ENCODE measurements at regions not wholly inside any gene's neighbourhood (a gene's known extent, or its start where the extent isn't known, plus 50 kb on each side); places are given as distances from the start of the nearest gene placed in this dataset.

DNA sequence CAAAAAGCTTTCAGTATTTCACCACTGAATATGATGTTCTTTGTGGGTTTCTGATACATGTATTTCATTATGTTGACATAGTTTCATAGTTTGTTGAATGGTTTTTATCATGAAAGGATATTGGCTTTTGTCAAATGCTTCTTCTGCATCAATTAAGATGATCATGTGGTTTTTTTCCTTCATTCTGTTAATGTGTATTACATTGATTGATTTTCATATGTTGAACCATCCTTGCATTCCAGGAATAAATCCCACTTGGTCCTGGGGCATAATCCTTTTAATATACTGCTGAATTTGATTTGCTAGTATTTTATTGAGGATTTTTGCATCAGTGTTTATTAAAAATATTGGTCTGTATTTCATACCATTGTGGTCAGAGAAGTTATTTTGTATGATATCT, 70.9 kb upstream of the BHLHE23 start:
- TF ChIP-seq, protein P1, sequence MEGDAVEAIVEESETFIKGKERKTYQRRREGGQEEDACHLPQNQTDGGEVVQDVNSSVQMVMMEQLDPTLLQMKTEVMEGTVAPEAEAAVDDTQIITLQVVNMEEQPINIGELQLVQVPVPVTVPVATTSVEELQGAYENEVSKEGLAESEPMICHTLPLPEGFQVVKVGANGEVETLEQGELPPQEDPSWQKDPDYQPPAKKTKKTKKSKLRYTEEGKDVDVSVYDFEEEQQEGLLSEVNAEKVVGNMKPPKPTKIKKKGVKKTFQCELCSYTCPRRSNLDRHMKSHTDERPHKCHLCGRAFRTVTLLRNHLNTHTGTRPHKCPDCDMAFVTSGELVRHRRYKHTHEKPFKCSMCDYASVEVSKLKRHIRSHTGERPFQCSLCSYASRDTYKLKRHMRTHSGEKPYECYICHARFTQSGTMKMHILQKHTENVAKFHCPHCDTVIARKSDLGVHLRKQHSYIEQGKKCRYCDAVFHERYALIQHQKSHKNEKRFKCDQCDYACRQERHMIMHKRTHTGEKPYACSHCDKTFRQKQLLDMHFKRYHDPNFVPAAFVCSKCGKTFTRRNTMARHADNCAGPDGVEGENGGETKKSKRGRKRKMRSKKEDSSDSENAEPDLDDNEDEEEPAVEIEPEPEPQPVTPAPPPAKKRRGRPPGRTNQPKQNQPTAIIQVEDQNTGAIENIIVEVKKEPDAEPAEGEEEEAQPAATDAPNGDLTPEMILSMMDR (IDR thresholded peaks at IDR 0.05): no peak

DNA sequence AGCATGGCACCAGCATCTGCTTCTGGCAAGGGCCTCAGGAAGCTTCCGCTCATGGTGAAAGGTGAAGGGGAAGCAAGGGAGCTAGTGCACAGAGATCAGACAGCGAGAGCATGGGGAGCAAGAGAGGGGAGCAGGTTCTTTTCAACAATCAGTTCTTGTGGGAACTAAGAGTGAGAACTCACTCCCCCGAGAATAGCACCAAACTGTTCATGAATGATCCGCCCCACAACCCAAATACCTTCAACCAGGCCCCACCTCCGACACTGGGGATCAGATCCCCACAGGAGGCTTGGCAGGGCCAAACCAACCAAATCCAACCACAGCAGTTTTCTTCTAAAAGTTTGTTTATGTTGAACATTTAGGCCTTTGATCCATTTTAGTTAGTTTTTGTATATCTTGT, 69.7 kb upstream of the BHLHE23 start:
- TF ChIP-seq, protein P1 (IDR thresholded peaks at IDR 0.05): no peak

DNA sequence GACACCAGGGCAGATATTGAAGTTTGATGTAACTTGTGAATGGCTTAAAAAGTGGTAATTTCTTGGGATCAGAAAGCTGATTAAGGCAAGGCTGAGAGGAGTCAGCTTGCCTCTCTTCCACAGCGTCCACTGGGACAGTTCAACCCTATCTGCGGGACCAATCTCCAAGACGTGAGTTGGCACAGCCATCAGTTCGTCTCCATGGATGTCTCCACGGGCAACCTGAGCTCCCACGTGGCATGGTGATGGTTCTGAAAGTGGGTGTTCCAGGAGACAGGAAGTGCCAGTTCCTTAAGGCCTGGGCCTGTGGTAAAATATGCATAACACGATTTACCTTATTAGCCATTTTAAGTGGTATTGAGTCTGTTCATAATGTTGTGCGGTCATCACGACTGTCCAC, 67.9 kb upstream of the BHLHE23 start:
- TF ChIP-seq, protein P1 (IDR thresholded peaks at IDR 0.05): no peak

DNA sequence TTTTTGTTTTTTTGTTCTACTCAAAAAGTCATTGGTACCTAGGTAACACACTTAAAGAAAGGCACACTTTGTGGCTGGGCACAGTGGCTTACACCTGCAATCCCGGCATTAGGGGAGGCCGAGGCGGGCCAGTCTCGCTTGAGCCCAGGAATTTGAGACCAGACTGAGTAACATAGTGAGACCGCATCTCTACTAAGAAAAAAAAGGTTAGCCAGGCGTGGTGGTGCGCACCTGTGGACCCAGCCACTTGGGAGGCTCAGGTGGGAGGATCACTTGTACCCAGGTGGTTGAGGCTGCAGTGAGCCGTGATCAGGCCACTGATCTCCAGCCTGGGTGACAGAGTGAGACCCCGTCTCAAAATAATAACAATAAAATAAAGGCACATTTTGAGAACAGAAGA, 67.4 kb upstream of the BHLHE23 start:
- TF ChIP-seq, protein P1 (IDR thresholded peaks at IDR 0.05): no peak

DNA sequence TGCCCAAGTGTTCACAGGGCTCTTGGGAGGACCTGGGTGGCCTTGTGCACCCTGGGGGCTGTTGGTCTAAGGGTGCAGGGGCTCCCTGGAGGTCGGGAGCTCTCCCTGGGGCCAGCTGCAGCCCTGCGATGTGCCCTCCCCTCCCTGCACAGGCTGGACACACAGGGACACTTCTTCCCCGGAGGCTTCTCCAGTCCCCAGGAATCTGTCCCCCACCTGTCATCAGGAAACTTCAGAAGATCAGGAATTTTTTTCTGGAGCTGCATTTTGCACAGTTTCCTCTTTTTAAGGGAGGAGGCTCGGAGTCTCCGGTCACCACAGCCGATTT, 66.9 kb upstream of the BHLHE23 start:
- TF ChIP-seq, protein P1 (IDR thresholded peaks at IDR 0.05): no peak

DNA sequence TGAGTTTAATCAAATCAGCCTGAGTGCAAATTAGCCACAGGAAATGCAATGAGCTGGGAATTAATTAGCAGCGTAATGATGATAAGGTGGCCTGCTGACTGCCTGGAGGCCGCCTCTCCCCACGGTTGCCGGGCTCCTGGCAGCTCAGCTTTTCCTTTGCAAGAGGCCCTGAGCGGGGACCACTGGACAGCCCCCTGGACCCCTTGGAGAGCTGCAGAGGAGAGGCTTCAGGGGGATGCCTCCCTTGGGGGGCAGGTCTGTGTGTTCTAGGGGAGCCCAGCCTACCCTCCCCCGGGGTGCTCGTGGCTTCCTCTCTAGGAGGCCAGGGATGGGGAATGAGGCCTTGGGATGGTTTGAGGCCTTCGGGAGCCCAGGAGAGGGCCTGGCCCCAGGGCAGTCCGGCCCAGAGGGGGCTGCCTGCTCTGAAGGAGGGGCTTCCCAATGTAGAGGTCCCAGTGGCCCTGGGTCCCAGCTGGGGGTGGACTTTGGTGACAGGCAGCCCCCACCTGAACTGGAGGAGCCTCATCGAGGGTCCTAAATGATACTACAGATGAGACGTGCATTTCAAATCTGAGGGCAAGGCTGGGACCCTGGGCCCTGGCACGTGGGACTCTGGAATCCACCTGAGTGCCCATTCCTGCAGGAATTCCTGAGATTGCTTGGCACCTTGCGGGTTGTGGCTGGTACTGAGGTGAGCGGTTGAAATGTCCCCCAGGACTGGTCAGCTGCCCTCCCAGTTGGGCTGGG, 66.4 kb upstream of the BHLHE23 start:
- TF ChIP-seq, protein P1 (IDR thresholded peaks at IDR 0.05): no peak

DNA sequence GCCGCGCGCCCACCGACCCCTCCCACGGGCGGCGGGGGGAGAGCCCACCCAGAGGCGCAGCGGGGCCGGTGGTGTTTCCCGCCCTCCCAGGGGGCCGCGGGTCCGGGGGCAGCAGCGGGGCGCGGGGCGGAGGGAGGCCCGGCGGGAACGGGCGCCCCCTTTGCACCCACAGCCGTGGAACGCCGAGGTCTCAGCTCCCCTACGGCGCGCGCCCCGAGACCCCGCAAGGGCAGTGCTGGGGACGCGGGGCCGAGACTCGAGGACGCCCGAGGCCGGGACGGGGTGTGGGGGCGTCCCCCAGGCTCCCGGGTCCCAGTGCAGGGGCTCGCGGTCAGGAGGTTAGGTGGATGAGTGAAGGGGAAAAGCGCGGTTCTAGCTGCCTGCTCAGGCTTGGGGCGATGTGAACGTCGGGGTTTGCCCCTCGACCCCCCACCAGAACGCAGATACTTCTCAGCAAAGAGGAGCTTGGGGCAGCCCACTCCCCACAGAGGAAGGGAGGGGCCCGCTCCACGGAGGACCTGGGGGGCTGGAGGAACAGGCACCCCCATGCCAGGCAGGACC, 65.5 kb upstream of the BHLHE23 start:
- TF ChIP-seq, protein P1 (IDR thresholded peaks at IDR 0.05): no peak
